HepG2 (cell line): ENCODE measurements at regions not wholly inside any gene's neighbourhood (a gene's known extent, or its start where the extent isn't known, plus 50 kb on each side); places are given as distances from the start of the nearest gene placed in this dataset.

ENCODE experiments used
- ATF7 ChIP-seq, 2 experiments: fragments of 450-650 bp in 1 of 2; sonication (generic) in 1 of 2; formaldehyde crosslinking in 1 of 2; IDR thresholded peaks; 2 replicates each; pipeline versions ENCODE4 v1.4.0 to v1.6.1; 2016 to 2020; ENCODE audit warnings: antibody characterized with exemption in 1 of 2, mild to moderate bottlenecking in 1 of 2, missing genetic modification reagents in 1 of 2
- BORCS8-MEF2B ChIP-seq: sonication (generic); formaldehyde crosslinking; IDR thresholded peaks from 2 replicates; pipeline ENCODE4 v1.8.0; 2022; ENCODE audit warnings: mild to moderate bottlenecking, missing genetic modification reagents
- CBX5 ChIP-seq: sonication (generic); formaldehyde crosslinking; IDR thresholded peaks from 2 replicates; pipeline ENCODE4 v1.4.0; 2020; ENCODE audit warnings: missing genetic modification reagents, borderline replicate concordance
- HES4 ChIP-seq: sonication (generic); formaldehyde crosslinking; IDR thresholded peaks from 2 replicates; pipeline ENCODE4 v1.9.0; 2021; ENCODE audit warnings: mild to moderate bottlenecking, missing genetic modification reagents, borderline replicate concordance
- HHEX ChIP-seq: IDR thresholded peaks from 2 replicates; pipeline ENCODE4 v1.6.1; 2016; ENCODE audit warnings: control low read depth
- HNF4G ChIP-seq, 2 experiments: sonication (generic) in 1 of 2; formaldehyde crosslinking in 1 of 2; IDR thresholded peaks; 2 replicates each; pipeline versions ENCODE4 v1.4.0 to v1.6.1; 2011 to 2020; ENCODE audit warnings: borderline replicate concordance in 2 of 2, low read depth in 2 of 2, mild to moderate bottlenecking in 2 of 2, low read length in 1 of 2, missing genetic modification reagents in 1 of 2, moderate library complexity in 1 of 2
- ISX ChIP-seq: sonication (generic); formaldehyde crosslinking; conservative IDR thresholded peaks from 2 replicates; pipeline ENCODE4 v1.5.0; 2020; ENCODE audit warnings: missing genetic modification reagents
- MED1 ChIP-seq: sonication (generic); formaldehyde crosslinking; IDR thresholded peaks from 2 replicates; pipeline ENCODE4 v1.4.0; 2020; ENCODE audit warnings: missing genetic modification reagents
- MED8 ChIP-seq: sonication (generic); formaldehyde crosslinking; IDR thresholded peaks from 2 replicates; pipeline ENCODE4 v1.8.1; 2023; ENCODE audit warnings: mild to moderate bottlenecking, missing genetic modification reagents; ENCODE audit not compliant: insufficient replicate concordance
- NFKB2 ChIP-seq: sonication (generic); formaldehyde crosslinking; IDR thresholded peaks from 2 replicates; pipeline ENCODE4 v1.4.0; 2020; ENCODE audit warnings: missing genetic modification reagents, borderline replicate concordance
- PLRG1 ChIP-seq: fragments of 450-650 bp; conservative IDR thresholded peaks from 2 replicates; pipeline ENCODE4 v1.6.1; 2016
- PRPF4 ChIP-seq: fragments of 200-400 bp; formaldehyde crosslinking; IDR thresholded peaks from 2 replicates; pipeline ENCODE4 v1.6.1; 2016; ENCODE audit warnings: low read length, low read depth; ENCODE audit not compliant: poor library complexity, severe bottlenecking
- XBP1 ChIP-seq: sonication (generic); formaldehyde crosslinking; IDR thresholded peaks from 2 replicates; pipeline ENCODE4 v1.5.0; 2020; ENCODE audit warnings: missing genetic modification reagents
- ZNF660 ChIP-seq: sonication (generic); formaldehyde crosslinking; IDR thresholded peaks from 2 replicates; pipeline ENCODE4 v1.5.1; 2020; ENCODE audit warnings: mild to moderate bottlenecking, low read depth, missing genetic modification reagents, borderline replicate concordance
- ZNF720 ChIP-seq: sonication (generic); formaldehyde crosslinking; IDR thresholded peaks from 2 replicates; pipeline ENCODE4 v1.4.0; 2020; ENCODE audit warnings: missing genetic modification reagents
- TF ChIP-seq, protein P1 (sequence below): IDR thresholded peaks from 2 replicates; pipeline ENCODE4 v1.6.1; 2012; ENCODE audit warnings: low read length, improper control_type of control experiment
- TF ChIP-seq, protein P2 (sequence below): sonication (generic); formaldehyde crosslinking; IDR thresholded peaks from 2 replicates; pipeline ENCODE4 v1.4.0; 2020; ENCODE audit warnings: missing genetic modification reagents, borderline replicate concordance
- TF ChIP-seq, protein P3 (sequence below): sonication (generic); formaldehyde crosslinking; IDR thresholded peaks from 2 replicates; pipeline ENCODE4 v1.5.0; 2020; ENCODE audit warnings: missing genetic modification reagents
- TF ChIP-seq, protein P4 (sequence below): sonication (generic); formaldehyde crosslinking; IDR thresholded peaks from 2 replicates; pipeline ENCODE4 v1.8.0; 2022; ENCODE audit warnings: missing genetic modification reagents, mild to moderate bottlenecking, moderate library complexity, borderline replicate concordance

DNA sequence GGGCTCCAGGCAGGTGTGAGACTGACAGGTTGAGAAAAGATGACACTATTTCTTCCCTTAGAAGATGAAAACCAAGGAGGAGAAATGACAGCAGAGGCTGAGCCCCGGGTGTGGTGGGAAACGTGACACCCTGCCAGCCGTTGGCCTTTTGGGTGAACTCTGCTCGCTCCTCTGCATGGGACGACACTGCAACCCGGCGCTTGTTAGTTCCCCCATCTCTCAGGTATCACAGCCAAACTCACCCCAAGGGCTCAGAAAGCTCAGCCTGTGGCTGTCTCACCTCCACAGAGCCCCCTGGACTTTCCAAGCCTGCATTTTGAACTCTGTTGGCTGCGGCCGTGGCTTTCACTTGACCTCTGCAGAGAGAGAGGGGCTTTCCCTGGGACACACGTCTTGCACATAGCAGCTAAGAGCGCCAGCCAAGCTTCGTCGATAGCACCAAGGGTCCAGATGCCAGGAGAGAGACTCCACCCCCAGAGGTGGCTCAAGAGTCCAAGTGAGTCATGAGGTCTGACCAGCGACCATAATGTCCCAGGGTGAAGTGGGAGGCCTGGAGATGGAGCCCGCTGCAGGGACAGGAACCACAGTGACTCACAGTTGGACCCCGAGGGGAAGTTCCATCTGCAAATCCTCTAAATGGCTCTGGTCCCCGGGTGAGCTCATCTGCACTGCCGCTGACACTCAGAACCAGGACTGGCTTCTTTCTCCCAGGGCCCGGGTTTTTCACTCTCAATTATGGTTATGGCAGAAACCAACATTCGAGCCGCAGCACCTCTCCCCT, 301.9 kb downstream of the SOX9 start (continued):
- TF ChIP-seq PLRG1 = no peak
- TF ChIP-seq, protein P1, sequence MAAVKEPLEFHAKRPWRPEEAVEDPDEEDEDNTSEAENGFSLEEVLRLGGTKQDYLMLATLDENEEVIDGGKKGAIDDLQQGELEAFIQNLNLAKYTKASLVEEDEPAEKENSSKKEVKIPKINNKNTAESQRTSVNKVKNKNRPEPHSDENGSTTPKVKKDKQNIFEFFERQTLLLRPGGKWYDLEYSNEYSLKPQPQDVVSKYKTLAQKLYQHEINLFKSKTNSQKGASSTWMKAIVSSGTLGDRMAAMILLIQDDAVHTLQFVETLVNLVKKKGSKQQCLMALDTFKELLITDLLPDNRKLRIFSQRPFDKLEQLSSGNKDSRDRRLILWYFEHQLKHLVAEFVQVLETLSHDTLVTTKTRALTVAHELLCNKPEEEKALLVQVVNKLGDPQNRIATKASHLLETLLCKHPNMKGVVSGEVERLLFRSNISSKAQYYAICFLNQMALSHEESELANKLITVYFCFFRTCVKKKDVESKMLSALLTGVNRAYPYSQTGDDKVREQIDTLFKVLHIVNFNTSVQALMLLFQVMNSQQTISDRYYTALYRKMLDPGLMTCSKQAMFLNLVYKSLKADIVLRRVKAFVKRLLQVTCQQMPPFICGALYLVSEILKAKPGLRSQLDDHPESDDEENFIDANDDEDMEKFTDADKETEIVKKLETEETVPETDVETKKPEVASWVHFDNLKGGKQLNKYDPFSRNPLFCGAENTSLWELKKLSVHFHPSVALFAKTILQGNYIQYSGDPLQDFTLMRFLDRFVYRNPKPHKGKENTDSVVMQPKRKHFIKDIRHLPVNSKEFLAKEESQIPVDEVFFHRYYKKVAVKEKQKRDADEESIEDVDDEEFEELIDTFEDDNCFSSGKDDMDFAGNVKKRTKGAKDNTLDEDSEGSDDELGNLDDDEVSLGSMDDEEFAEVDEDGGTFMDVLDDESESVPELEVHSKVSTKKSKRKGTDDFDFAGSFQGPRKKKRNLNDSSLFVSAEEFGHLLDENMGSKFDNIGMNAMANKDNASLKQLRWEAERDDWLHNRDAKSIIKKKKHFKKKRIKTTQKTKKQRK = no peak
- TF ChIP-seq, protein P2, sequence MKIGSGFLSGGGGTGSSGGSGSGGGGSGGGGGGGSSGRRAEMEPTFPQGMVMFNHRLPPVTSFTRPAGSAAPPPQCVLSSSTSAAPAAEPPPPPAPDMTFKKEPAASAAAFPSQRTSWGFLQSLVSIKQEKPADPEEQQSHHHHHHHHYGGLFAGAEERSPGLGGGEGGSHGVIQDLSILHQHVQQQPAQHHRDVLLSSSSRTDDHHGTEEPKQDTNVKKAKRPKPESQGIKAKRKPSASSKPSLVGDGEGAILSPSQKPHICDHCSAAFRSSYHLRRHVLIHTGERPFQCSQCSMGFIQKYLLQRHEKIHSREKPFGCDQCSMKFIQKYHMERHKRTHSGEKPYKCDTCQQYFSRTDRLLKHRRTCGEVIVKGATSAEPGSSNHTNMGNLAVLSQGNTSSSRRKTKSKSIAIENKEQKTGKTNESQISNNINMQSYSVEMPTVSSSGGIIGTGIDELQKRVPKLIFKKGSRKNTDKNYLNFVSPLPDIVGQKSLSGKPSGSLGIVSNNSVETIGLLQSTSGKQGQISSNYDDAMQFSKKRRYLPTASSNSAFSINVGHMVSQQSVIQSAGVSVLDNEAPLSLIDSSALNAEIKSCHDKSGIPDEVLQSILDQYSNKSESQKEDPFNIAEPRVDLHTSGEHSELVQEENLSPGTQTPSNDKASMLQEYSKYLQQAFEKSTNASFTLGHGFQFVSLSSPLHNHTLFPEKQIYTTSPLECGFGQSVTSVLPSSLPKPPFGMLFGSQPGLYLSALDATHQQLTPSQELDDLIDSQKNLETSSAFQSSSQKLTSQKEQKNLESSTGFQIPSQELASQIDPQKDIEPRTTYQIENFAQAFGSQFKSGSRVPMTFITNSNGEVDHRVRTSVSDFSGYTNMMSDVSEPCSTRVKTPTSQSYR = peak; percentile 69; the same call in 1 of the 2 replicates
- no peak for TF ChIP-seq HES4
- TF ChIP-seq HNF4G (IDR thresholded peaks at IDR 0.05; ENCODE audit: borderline replicate concordance, low read depth, low read length) = peak; percentile 64; the same call in 1 of the 2 replicates
- TF ChIP-seq HNF4G (CRISPR knock-in tag; IDR thresholded peaks at IDR 0.05; ENCODE audit: borderline replicate concordance, low read depth) = peak; percentile 77; the same call in 1 of the 2 replicates
- TF ChIP-seq CBX5 (CRISPR knock-in tag) = peak; percentile 82
- TF ChIP-seq, protein P3, sequence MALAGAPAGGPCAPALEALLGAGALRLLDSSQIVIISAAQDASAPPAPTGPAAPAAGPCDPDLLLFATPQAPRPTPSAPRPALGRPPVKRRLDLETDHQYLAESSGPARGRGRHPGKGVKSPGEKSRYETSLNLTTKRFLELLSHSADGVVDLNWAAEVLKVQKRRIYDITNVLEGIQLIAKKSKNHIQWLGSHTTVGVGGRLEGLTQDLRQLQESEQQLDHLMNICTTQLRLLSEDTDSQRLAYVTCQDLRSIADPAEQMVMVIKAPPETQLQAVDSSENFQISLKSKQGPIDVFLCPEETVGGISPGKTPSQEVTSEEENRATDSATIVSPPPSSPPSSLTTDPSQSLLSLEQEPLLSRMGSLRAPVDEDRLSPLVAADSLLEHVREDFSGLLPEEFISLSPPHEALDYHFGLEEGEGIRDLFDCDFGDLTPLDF (CRISPR knock-in tag) = no peak
- TF ChIP-seq ZNF720 = no peak
- no peak for TF ChIP-seq MED8 (CRISPR knock-in tag)
- TF ChIP-seq XBP1 = no peak
- TF ChIP-seq PRPF4 = no peak
- peak; percentile 88; the same call in 1 of the 2 replicates for TF ChIP-seq NFKB2
- no peak for TF ChIP-seq HHEX (CRISPR knock-in tag)
- TF ChIP-seq, protein P4, sequence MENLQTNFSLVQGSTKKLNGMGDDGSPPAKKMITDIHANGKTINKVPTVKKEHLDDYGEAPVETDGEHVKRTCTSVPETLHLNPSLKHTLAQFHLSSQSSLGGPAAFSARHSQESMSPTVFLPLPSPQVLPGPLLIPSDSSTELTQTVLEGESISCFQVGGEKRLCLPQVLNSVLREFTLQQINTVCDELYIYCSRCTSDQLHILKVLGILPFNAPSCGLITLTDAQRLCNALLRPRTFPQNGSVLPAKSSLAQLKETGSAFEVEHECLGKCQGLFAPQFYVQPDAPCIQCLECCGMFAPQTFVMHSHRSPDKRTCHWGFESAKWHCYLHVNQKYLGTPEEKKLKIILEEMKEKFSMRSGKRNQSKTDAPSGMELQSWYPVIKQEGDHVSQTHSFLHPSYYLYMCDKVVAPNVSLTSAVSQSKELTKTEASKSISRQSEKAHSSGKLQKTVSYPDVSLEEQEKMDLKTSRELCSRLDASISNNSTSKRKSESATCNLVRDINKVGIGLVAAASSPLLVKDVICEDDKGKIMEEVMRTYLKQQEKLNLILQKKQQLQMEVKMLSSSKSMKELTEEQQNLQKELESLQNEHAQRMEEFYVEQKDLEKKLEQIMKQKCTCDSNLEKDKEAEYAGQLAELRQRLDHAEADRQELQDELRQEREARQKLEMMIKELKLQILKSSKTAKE (CRISPR knock-in tag) = no peak
- no peak; the same call in 1 of the 2 replicates for TF ChIP-seq BORCS8-MEF2B (CRISPR knock-in tag)
- TF ChIP-seq ZNF660 = no peak
- no peak for TF ChIP-seq ISX (CRISPR knock-in tag)
- no peak for TF ChIP-seq ATF7 (IDR thresholded peaks at IDR 0.05)
- peak; percentile 73; the same call in 1 of the 2 replicates for TF ChIP-seq ATF7 (CRISPR knock-in tag; IDR thresholded peaks at IDR 0.05)
- TF ChIP-seq MED1 (CRISPR knock-in tag) = peak; percentile 95
